Thoracic aorta (tissue), 2 donors: ENCODE measurements at regions not wholly inside any gene's neighbourhood (a gene's known extent, or its start where the extent isn't known, plus 50 kb on each side); places are given as distances from the start of the nearest gene placed in this dataset.

ENCODE experiments used
- ATAC-seq: fragments of 150-250 bp; one replicate; pipeline ENCODE4 v1.8.0; 2017; ENCODE audit warnings: low read depth; ENCODE audit not compliant: insufficient number of reproducible peaks, low FRiP score
- DNase-seq: peaks from one replicate; pipeline ENCODE4 v3.0.0-alpha.2; 2020; ENCODE audit warnings: low spot score
- H3K27ac ChIP-seq, 2 donors: fragments of 200-600 bp; sonication (generic); 1 replicate in 1 of 2; 2 replicates in 1 of 2; pipeline ENCODE4 v1.5.1; 2016; ENCODE audit warnings: mild to moderate bottlenecking in 2 of 2, moderate library complexity in 2 of 2
- H3K27me3 ChIP-seq: fragments of 200-600 bp; sonication (generic); replicated peaks from 2 replicates; pipeline ENCODE4 v1.6.0; 2016; ENCODE audit warnings: mild to moderate bottlenecking; ENCODE audit not compliant: insufficient read depth
- H3K36me3 ChIP-seq: fragments of 200-600 bp; sonication (generic); one replicate; pipeline ENCODE4 v1.5.1; 2016
- H3K4me1 ChIP-seq, 2 donors: fragments of 200-600 bp; sonication (generic); 1 replicate in 1 of 2; 2 replicates in 1 of 2; pipeline versions ENCODE4 v1.5.1 to v1.6.0; 2016; ENCODE audit warnings: low read depth in 2 of 2, mild to moderate bottlenecking in 1 of 2; ENCODE audit not compliant: control insufficient read depth in 1 of 2
- H3K4me3 ChIP-seq: fragments of 200-600 bp; sonication (generic); 2 replicates; pipeline ENCODE4 v1.5.1; 2016; ENCODE audit warnings: mild to moderate bottlenecking
- H3K9me3 ChIP-seq: fragments of 200-600 bp; sonication (generic); 2 replicates; pipeline ENCODE4 v1.5.1; 2016
- TF ChIP-seq, protein P1 (sequence below): fragments of 200-600 bp; sonication (generic); IDR thresholded peaks from one replicate; pipeline ENCODE4 v1.5.1; 2019; ENCODE audit warnings: antibody characterized with exemption

- Histone ChIP-seq H3K9me3 (no peaks in the 10 kb centered on the region), H3K4me3 (no peak overlapping the region), H3K27me3 (no peaks in the 10 kb centered on the region), H3K27ac (no peak overlapping the region), H3K4me1 (no peaks in the 10 kb centered on the region), H3K36me3 (no peaks in the 10 kb centered on the region)
- ATAC-seq (no peak), DNase-seq (no peak)
- TF ChIP-seq, protein P1, sequence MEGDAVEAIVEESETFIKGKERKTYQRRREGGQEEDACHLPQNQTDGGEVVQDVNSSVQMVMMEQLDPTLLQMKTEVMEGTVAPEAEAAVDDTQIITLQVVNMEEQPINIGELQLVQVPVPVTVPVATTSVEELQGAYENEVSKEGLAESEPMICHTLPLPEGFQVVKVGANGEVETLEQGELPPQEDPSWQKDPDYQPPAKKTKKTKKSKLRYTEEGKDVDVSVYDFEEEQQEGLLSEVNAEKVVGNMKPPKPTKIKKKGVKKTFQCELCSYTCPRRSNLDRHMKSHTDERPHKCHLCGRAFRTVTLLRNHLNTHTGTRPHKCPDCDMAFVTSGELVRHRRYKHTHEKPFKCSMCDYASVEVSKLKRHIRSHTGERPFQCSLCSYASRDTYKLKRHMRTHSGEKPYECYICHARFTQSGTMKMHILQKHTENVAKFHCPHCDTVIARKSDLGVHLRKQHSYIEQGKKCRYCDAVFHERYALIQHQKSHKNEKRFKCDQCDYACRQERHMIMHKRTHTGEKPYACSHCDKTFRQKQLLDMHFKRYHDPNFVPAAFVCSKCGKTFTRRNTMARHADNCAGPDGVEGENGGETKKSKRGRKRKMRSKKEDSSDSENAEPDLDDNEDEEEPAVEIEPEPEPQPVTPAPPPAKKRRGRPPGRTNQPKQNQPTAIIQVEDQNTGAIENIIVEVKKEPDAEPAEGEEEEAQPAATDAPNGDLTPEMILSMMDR, result no peak
These were observed 126.3 kb upstream of the CXCL12 start for GRCh38 chr10:44511166-44511565.

GRCh38 chr10:44511601-44512000, 126.7 kb upstream of the CXCL12 start:
- Histone ChIP-seq H3K9me3 (no peaks in the 10 kb centered on the region), H3K4me1 (no peaks in the 10 kb centered on the region), H3K27me3 (no peaks in the 10 kb centered on the region), H3K27ac (no peak overlapping the region), H3K4me3 (no peak overlapping the region), H3K36me3 (no peaks in the 10 kb centered on the region)
- DNase-seq, result no peak
- no peak for ATAC-seq
- TF ChIP-seq, protein P1, result no peak

GRCh38 chr10:44512431-44513022, 127.6 kb upstream of the CXCL12 start:
- Histone ChIP-seq H3K27me3 (no peaks in the 10 kb centered on the region), H3K4me3 (no peak overlapping the region), H3K27ac (no peak overlapping the region), H3K9me3 (no peaks in the 10 kb centered on the region), H3K36me3 (no peaks in the 10 kb centered on the region), H3K4me1 (no peaks in the 10 kb centered on the region)
- DNase-seq, result no peak
- TF ChIP-seq, protein P1, result no peak
- ATAC-seq, result no peak

DNA sequence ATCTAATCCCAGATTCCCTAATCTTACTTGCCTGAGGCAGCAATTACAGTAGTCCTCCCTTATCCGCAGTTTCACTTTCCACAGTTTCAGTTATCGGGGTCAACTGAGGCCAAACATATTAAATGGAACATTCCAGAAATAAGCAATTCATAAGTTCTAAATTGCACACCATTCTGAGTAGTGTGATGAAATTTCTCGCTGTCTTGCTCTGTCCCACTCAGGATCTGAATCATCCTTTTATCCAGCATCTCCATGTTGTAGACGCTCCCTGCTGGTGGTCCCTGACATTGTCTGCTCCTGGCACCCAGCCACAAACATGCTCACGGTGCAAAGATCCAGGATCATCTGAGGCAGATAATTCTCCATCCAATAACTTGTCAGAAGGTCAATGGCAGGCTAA, 128.7 kb upstream of the CXCL12 start:
- H3K27me3 ChIP-seq, result no peaks in the 10 kb centered on the region
- no peak for ATAC-seq
- no peak overlapping the region for H3K4me3 ChIP-seq
- DNase-seq, result no peak
- H3K27ac ChIP-seq, result no peak overlapping the region
- H3K9me3 ChIP-seq, result no peaks in the 10 kb centered on the region
- TF ChIP-seq, protein P1, result no peak
- H3K36me3 ChIP-seq, result no peaks in the 10 kb centered on the region
- no peaks in the 10 kb centered on the region for H3K4me1 ChIP-seq

GRCh38 chr10:44516891-44517290, 132.0 kb upstream of the CXCL12 start:
- Histone ChIP-seq H3K36me3 (no peaks in the 10 kb centered on the region), H3K4me1 (no peaks in the 10 kb centered on the region), H3K4me3 (no peak overlapping the region), H3K9me3 (no peaks in the 10 kb centered on the region), H3K27ac (no peak overlapping the region), H3K27me3 (no peaks in the 10 kb centered on the region)
- ATAC-seq (no peak), DNase-seq (no peak)
- TF ChIP-seq, protein P1, result no peak
